ENCODE measurements at regions not wholly inside any gene's neighbourhood (a gene's known extent, or its start where the extent isn't known, plus 50 kb on each side); places are given as distances from the start of the nearest gene placed in this dataset.

DNA sequence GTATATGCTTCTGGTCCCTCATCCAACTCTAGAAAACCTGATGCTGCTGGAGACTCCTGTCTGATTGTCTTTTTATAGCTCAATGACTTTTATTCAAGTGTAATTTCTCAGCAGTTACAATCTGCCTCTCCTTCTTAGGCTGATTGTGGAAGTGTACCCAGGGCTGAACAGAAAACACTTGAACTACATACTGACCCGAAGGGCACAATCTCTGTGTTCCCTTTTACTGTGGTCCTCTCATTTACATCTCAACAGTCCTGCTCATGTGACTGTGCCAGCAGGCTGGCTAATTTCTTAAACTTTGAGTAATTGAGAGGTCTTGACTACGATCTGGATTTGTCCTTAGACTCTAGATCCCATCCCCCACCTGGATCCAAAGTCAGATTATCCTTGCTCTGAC, 863.4 kb downstream of the PDHA2 start:
- TF ChIP-seq, protein P1, sequence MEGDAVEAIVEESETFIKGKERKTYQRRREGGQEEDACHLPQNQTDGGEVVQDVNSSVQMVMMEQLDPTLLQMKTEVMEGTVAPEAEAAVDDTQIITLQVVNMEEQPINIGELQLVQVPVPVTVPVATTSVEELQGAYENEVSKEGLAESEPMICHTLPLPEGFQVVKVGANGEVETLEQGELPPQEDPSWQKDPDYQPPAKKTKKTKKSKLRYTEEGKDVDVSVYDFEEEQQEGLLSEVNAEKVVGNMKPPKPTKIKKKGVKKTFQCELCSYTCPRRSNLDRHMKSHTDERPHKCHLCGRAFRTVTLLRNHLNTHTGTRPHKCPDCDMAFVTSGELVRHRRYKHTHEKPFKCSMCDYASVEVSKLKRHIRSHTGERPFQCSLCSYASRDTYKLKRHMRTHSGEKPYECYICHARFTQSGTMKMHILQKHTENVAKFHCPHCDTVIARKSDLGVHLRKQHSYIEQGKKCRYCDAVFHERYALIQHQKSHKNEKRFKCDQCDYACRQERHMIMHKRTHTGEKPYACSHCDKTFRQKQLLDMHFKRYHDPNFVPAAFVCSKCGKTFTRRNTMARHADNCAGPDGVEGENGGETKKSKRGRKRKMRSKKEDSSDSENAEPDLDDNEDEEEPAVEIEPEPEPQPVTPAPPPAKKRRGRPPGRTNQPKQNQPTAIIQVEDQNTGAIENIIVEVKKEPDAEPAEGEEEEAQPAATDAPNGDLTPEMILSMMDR (IDR thresholded peaks at IDR 0.05): no peak
- TF ChIP-seq POLR2A (IDR thresholded peaks at IDR 0.05): no peak
